Cardiac septum (tissue), 1 donor: ENCODE measurements at regions not wholly inside any gene's neighbourhood (a gene's known extent, or its start where the extent isn't known, plus 50 kb on each side); places are given as distances from the start of the nearest gene placed in this dataset.
"Not testable (repeated sequence)": the region's sequence is repeated elsewhere in the genome, so short reads cannot be mapped to it uniquely, and the experiment has no call there.

ENCODE experiments used
- DNase-seq: peaks from one replicate; pipeline ENCODE4 v3.0.0-alpha.2; 2020; ENCODE audit warnings: low spot score
- intact Hi-C: fragments of 100-400 bp; cut with DNase I; formaldehyde crosslinking; loops from one replicate; pipeline ENCODE4 v1.14.0; 2022
- donor health status: DM: no; HTN: no; CAD: no.

DNA sequence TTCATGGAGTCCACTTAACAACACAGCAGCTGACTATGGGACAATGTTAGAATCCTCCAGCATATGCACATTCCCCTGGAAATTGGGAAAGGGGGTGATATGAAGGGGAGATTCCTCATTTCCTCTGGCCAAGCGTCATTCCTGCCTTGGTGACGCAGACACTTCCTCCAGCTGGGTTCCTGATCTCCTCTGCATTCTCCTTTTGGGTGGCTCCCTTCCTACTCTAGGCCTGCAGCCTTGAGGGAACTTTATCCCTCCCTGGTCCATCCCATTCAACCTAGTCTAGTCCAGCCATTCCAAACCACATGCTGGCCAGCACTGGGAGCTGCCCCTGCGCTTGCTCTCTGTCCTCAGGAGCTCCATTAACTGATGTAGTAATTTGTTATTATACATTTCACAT, 216.8 kb downstream of the VAPA start:
- intact Hi-C loops = no loop called here
- DNase-seq = no peak

DNA sequence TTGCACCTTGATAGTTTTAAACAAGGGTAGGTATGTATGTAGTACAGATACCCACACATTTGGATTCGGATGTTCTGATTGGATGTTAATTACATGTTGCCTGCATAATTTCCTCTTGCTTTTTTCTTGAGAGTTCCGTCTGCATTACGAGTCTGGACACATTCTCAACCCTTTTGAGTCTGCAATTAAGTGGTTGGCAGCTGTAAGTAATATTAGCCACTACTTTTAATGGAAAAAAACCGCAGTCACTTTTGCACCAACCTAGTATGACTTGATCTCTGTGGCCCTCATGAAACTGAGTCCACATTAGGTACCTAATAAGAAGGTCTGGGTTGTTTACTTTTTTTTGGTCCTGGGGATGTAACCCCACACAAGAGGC, 217.3 kb downstream of the VAPA start:
- no peak for DNase-seq
- intact Hi-C loops = no loop called here

DNA sequence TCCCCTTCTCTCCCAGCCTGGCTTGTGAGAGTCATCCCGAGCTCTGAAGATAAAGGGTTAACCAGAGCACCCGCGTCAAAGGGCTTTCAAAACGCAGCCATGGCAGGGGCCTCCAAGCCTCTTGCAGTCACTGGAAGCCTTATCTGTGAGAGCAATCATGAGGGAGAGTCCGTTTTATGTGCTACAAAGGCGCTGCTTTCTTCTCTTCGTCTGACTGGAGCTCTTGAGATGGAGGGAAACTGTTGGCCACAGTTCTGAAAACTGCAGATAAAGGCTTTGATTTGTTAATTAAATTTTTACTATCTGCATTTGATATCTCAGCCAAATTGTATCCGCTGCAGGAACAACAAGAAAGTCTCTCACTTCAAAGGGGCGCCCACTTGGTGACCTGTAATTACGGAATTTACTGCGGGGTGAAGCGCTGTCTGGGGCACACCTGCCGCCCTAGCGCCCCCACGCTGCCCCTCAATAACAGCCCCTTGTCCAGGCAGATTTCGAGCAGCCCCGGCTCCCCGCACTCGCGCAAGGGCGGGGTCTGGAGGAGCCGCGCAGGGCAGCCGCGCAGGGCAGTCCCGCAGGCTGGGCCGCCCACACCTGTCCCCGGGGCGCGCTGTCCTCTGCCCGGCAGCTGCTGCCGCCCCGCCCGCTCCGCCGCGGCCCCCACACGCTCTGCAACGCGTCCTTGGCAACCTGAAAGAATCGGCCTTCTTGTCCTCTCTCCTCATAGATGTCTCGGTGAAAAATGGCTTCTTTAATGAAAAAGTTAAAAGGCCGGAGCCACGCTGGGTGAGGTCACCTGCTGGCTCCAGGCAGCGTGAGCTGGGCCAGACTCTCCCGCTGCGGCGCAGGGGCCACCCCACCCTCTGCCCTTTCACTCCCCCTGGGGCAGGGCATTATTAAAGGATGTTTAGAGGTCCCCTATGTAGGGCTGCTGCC, 217.9 kb downstream of the VAPA start:
- no peak for DNase-seq
- intact Hi-C loops = no loop called here

DNA sequence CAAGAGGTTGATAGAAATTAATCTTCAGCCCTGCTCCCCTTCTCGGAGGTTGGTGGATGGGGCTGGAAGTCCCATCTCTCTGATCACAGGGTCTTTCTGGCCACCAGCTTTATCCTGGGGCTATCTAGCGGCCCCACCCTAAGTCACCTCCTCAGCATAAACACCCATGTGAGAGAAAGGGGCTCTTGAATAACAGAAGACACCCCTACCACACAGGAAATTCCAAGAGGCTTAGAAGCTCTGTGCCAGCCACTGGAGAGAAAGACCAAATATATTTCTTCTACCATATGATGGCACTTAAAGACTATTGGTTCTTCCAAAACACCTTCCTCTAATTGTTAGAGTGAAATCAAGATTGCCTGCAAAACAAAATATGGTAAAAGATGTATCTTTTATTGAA, 219.7 kb downstream of the VAPA start:
- intact Hi-C loops = no loop called here
- DNase-seq = no peak

DNA sequence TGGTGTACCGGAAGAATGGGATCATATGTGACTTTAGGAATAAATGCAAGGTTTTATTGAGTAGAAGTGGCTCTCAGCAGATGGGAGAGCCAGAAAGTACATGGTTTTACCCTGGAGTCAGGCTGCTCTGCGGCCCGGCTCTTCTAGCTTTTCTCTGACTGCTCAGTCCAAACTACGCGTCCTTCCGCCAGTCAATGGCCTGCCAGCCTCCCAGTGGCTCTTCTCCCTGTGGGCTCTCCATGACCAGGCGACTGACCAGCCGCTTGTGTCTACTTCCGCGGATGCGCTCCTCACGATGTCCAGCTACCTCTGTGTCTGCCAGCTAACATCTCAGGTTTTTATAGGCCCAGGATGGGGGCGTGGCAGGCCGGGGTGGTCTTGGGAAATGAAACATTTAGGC, 220.4 kb downstream of the VAPA start:
- no peak for DNase-seq
- intact Hi-C loops = no loop called here

DNA sequence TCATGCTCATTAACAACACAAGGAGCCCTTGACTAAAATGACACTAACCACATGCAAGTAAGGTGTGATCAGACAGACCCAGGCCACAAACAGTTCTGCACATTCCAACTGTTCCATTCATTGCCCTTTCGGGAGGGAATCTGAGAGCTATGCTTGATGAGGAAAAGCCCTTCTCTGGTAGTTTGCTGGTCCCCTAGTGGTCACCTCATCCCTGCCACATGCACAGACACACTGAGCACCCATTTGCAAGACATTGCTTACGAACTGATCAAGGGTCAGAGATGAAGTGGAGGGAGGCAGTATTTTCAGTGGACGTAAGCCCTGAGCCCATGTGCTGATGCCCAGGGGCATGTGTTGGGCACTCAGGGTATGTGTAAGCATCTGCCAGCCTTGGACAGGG, 220.9 kb downstream of the VAPA start:
- DNase-seq, intact Hi-C loops: not testable (repeated sequence)

DNA sequence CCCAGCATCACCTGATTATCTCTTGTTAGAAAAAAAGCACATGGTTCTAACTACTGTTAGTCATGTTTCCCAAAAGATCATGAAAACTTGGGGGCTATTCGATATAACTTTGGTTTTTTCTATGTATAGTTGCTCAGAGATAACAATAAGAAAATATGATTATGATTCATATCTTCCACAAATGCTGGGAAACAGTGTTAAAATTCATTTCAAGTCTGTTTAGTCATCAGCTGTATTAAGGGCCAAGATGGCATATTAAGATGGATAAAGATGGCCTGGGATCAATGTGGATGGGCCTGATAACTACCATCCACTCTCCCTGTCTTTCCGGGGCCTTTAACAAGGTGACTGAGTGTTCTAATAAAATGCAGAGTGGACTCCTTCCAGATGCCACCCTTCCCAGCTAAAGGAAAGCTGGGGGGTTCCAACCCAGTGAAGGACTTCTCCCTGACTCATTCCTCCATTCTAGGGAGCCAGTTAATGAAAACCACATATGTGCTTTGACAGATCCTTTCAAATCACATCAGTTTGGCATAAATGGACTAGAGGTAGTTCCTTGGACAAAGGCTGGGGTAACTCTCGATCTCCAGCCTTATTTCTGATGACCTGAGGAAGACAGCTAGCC, 221.6 kb downstream of the VAPA start:
- intact Hi-C loops = no loop called here

DNA sequence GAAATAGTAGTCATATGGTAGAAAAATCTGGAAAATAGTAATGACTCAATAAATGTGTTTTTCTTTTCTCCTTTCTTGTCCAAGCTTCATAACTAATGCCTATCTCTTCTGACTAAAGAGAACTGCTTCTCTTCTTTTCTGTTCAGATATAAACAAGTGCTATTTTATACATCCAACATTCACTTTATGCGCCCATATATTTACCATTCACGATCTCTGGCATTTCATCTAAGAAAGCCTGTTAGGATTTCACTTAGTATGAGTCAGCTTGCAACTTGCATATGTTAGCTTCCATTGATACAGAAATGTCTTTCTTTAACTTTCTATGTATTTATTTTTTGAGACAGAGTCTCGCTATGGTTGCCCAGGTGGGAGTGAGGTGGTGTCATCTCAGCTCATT, 224.9 kb downstream of the VAPA start:
- intact Hi-C loops = no loop called here
- no peak for DNase-seq

More for the DNA sequence above, 221.6 kb downstream of the VAPA start:
- no peak for DNase-seq

DNA sequence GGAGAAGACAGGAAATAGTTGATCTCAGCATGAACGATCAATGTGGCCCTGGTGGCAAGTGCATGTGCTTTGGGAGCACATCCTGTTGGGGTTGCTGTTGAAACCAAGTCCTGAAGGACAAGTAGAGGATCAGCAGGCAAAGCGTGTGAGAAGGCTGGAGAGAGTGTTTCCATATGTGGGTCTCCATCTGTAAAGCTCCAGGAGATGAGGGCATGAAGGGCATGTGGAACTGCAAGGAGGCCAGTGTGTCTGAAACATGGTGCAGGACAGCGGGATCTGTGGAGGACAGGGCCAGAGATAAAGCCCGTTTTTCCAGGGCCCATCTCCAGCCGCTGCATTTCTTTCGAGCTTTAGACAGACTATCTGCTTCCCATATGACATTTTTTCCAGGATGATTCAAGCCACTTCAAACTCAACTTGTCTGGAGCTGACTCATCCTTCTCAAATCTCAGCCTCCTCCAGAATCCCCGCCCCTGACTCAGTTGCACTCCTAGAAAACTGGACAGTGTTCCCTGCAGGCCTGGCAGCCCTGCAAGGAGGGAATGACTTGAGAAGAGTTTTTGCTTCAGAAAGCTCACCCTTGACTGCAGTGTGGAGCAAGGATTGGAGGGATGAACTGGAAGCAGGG, 226.1 kb downstream of the VAPA start:
- intact Hi-C loops = loop anchor here (5.0 kb wide), 2 partner anchors 73 to 128 kb away; no protein-coding TSS in a partner anchor
- DNase-seq = no peak

DNA sequence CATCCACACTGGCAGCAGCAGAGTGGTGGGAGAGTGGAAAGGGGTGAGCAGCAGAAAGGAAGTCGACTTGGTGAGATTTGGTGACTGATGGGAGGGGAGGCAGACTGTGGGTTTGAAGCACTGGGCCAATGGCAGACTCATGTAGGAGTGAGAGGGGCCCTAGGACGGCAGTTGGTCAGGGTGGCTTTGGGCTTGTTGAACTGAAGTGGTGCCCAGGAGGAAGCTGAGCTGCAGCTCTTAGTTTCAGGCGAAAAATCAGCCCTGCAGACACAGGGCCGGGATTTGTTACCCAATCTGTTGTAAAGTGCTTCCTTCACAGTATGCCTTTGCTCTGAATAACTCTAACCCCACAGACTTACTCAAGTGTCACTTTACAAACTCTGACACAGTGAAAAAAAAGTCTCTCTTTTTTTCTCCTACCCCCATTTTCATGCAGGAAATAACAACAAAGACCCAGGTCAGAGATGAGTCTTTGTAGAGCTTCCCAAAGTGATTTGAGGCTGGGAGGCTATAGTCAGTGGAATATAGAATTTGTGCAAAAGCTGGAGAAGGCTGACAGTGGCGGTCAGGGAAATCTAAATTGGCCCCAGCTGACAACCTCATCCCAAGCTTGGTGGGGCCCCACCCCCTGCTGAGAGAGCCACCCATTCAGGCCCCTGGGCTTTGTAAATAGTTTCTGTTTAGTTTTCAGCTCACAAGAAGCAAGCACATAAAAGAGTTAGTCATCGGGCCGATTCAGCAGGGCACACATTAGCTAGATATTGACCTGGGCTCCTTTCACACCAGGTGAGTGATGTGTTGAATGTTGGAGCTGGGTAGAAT, 226.9 kb downstream of the VAPA start:
- intact Hi-C loops = loop anchor here (5.0 kb wide), 2 partner anchors 73 to 128 kb away; no protein-coding TSS in a partner anchor
- no peak for DNase-seq

DNA sequence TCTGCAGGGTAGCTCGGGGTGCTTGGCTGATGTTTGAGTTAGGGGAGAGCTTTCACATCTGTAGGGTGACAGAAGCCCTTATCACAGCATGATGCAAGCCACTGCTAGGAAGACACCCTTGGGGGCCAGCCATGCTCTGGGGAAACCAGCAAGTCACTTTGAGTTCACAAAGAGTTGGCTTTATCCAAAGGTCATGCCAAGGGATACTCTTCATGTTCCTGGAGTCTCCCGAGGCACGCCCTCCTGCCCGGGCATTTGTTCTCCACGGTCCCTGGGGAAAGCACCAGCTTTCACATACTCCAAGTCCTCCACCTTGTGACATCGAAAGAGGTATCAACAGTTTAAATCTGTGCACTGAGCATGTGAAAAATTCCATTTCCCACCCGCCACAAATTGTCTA, 227.7 kb downstream of the VAPA start:
- intact Hi-C loops = loop anchor here (5.0 kb wide), 2 partner anchors 74 to 129 kb away; no protein-coding TSS in a partner anchor
- no peak for DNase-seq

DNA sequence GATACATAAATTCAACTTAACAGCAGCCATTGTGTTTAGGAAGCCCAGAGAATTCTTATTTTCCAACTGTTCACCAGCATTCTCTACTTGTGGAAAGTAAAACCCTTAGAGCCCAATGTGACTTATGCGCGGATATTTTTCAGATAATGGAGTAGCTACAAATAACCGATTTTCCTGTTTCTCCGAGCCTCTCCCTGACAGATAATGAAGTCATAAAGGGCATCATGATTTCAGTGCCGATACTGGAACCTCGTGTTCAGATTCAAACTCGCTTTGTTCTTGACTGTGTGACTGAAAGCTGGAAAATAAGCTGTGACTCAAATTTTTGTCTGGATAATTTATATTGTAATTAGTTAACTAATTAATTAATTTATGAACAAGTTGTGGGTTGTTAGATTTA, 228.2 kb downstream of the VAPA start:
- no peak for DNase-seq
- intact Hi-C loops = loop anchor here (5.0 kb wide), 2 partner anchors 75 to 130 kb away; no protein-coding TSS in a partner anchor

DNA sequence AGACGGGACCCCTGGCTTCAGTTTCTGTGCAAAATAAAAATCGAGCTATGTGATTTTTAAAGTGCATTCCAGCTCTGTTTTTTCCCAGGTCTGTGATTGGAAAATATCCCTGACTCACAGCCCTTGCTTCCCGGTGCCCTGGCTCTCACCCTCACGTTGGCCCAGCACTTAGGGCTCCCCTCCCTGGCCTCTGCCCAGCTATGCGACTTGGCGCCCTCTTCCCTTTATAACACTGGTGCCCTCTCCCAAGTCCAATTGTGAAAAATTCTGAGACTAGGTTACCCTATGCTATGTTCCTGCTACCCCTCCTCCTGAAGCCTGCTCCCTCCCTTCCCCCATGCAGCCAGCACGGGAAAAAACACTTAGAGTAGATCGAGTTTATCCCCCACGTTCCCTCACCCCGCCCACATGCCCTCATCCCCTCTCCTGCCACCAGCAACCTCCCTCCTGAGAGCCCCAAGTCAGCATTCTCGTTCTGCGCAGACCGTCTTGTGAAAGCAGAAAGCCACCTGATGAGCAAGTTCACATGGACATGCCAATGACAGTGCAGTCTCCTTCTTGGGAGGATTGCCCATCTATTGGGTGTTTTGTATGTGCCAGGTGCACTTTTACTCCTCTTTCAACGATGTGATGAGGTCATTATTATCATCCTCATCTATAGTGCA, 228.8 kb downstream of the VAPA start:
- intact Hi-C loops = loop anchor here (5.0 kb wide), 2 partner anchors 75 to 130 kb away; no protein-coding TSS in a partner anchor
- no peak for DNase-seq

DNA sequence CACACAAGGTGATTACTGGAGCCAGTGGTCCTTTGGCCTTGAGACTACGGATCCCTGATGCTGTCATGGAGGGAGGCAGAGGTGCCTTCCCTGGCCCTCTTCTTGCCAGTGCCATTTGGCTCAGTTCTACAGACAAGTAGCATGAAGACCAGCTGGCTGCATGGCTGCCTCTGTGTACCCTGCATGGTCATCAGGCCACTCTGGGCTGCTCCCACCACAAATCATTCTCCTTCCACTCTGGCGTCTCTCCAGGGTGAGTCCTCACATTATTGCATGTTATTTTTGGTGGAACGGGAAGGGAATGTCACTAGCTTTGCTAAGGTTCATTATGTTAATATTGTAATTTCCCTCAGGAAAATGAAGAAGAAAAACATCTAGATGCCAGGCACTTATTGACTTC, 229.8 kb downstream of the VAPA start:
- intact Hi-C loops = loop anchor here (5.0 kb wide), 2 partner anchors 76 to 131 kb away; no protein-coding TSS in a partner anchor
- DNase-seq = no peak

DNA sequence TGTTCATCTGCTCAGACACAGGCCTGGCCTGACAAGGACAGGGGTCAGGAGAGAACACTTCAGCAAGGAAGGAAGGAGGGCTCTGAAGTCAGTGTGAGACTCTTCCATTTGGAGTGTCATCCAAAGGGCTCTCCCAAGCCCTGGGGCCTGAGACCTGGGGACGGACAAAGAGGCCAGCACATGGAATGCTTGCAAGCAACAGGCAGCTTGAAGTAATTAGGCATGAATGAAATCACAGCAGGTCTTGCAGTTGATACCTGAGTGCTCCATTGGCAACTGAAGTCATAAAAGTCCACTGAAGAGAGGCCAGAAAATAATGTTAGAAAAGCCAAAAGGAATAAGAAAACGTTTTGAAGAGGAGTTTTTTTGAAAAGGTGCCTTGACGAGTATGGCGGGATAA, 231.7 kb downstream of the VAPA start:
- intact Hi-C loops = no loop called here
- no peak for DNase-seq

DNA sequence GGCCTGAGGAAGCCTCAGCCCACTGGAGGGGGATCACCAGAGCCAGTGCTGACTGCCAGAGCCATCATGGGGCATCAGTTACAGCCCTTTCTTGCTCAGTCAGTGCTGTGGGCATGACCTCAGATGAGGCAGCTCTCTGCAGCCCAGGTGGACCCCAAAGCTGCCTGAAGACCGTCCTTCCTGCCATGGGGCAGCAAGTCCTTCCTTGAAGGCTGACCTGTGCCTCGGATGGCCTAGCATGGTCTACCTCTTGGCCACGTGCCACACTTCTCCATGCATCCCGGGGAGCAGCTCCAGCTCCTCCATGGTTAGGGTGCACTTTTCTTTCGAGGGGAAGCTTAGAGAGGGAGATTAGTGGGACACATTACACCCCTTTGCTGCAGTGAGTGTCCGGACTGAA, 233.4 kb downstream of the VAPA start:
- DNase-seq = no peak
- intact Hi-C loops = no loop called here

DNA sequence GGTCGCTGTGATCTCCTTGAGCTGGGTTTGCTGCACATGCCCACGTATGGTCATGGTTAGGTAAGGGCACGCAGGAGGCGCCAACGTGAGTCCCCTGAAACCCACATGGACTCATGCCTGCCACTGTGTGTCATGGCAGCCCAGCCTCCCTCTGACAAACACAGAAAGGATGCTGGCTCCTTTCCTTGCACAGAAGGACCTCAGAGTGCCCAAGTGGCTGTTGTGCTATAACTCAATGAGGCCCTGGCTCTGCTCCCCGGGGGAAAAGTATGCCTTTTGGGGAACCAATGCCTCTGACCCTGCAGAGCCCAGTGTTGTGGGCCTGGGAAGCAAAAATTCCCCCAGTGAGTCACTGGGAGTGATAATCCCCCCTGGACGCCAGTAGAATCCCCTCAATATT, 233.9 kb downstream of the VAPA start:
- no peak for DNase-seq
- intact Hi-C loops = no loop called here

DNA sequence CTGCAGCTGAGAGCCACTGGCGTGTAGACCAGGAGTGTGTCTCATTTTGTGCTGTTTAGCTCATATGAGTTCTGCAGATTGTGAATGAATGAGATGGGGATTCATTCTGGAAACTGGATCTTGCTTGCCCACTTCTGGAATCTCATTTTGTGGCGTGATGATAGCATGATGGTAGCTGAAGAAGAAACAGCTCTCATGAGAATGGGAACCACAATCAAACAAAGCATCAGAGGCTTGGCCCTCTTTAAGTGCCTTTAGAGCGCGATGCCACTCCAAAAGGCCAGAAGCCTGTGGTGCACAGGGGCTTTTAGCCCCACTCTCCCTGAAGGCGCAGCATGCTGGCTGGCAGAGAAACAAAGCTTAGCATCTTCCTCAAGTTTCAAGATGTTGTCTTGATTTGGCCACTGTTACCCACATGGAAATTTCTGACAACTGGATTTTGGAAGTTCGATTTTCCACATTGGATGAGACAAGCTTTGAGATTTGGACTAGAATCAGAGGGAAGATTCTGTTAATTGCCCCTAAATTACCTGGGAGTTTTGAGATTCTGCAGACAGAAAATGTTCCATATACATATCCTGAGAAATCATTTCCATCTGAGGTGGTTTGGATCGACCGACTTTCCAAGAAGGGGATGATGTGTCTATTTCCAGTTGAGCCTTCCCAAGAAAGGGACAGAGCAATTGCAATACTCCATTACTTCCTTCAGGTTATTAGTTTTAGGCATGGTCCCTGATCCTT, 234.5 kb downstream of the VAPA start:
- DNase-seq = no peak
- intact Hi-C loops = no loop called here
